Astrocyte (in vitro differentiated cells and primary cell): ENCODE measurements at regions not wholly inside any gene's neighbourhood (a gene's known extent, or its start where the extent isn't known, plus 50 kb on each side); places are given as distances from the start of the nearest gene placed in this dataset.

ENCODE experiments used
- DNase-seq: peaks from one replicate; pipeline ENCODE4 v3.0.0-alpha.2; 2010; ENCODE audit warnings: low read depth
- FAIRE-seq: peaks from 2 replicates; lab custom pipeline; 2011; peaks lifted over from hg19 to GRCh38; lab: Jason Lieb, UNC
- H2AFZ ChIP-seq: 2 replicates; pipeline ENCODE4 v1.6.0; 2012; ENCODE audit warnings: low read depth, low read length, inconsistent platforms
- H3K27ac ChIP-seq: 2 replicates; pipeline ENCODE4 v1.5.1; 2011; ENCODE audit warnings: low read depth, low read length, inconsistent platforms
- H3K27me3 ChIP-seq: 2 replicates; pipeline ENCODE4 v1.6.0; 2011; ENCODE audit warnings: low read length, inconsistent platforms; ENCODE audit not compliant: insufficient read depth
- H3K36me3 ChIP-seq: 2 replicates; pipeline ENCODE4 v1.5.1; 2011; ENCODE audit warnings: low read length, inconsistent platforms; ENCODE audit not compliant: insufficient read depth
- H3K4me1 ChIP-seq: 2 replicates; pipeline ENCODE4 v1.5.1; 2011; ENCODE audit warnings: low read length, inconsistent platforms; ENCODE audit not compliant: insufficient read depth
- H3K4me2 ChIP-seq: 2 replicates; pipeline ENCODE4 v1.6.0; 2012; ENCODE audit warnings: low read length, inconsistent platforms
- H3K4me3 ChIP-seq: 2 replicates; pipeline ENCODE4 v1.5.1; 2011; ENCODE audit warnings: low read depth, mild to moderate bottlenecking, low read length, inconsistent platforms; ENCODE audit not compliant: insufficient read depth
- H3K79me2 ChIP-seq: 2 replicates; pipeline ENCODE4 v1.6.0; 2012; ENCODE audit warnings: mild to moderate bottlenecking, low read length, inconsistent platforms; ENCODE audit not compliant: insufficient read depth
- H3K9ac ChIP-seq: 2 replicates; pipeline ENCODE4 v1.6.0; 2012; ENCODE audit warnings: mild to moderate bottlenecking, low read length, inconsistent platforms
- H3K9me3 ChIP-seq: 2 replicates; pipeline ENCODE4 v1.5.1; 2012; ENCODE audit warnings: low read depth, mild to moderate bottlenecking, low read length, inconsistent platforms; ENCODE audit not compliant: insufficient read depth
- H4K20me1 ChIP-seq: 2 replicates; pipeline ENCODE4 v1.6.0; 2012; ENCODE audit warnings: low read length, inconsistent platforms; ENCODE audit not compliant: insufficient read depth
- H3K27ac Mint-ChIP-seq: one replicate; pipeline ENCODE4 v1.8.0; 2021; ENCODE audit warnings: mild to moderate bottlenecking, mixed read lengths; ENCODE audit not compliant: unreplicated experiment
- H3K27me3 Mint-ChIP-seq: one replicate; pipeline ENCODE4 v1.8.0; 2021; ENCODE audit warnings: low read depth, mixed read lengths; ENCODE audit not compliant: unreplicated experiment
- H3K36me3 Mint-ChIP-seq: one replicate; pipeline ENCODE4 v1.8.0; 2021; ENCODE audit warnings: low read depth, mixed read lengths; ENCODE audit not compliant: unreplicated experiment
- H3K4me1 Mint-ChIP-seq: one replicate; pipeline ENCODE4 v1.8.0; 2021; ENCODE audit warnings: low read depth, mixed read lengths; ENCODE audit not compliant: unreplicated experiment
- H3K4me3 Mint-ChIP-seq: one replicate; pipeline ENCODE4 v1.8.0; 2021; ENCODE audit warnings: mild to moderate bottlenecking, moderate library complexity, mixed read lengths; ENCODE audit not compliant: unreplicated experiment
- H3K9me3 Mint-ChIP-seq: one replicate; pipeline ENCODE4 v1.8.0; 2021; ENCODE audit warnings: mild to moderate bottlenecking, mixed read lengths; ENCODE audit not compliant: unreplicated experiment
- CTCF ChIP-seq: IDR thresholded peaks from 2 replicates; pipeline ENCODE4 v1.5.1; 2011; ENCODE audit warnings: low read depth, mild to moderate bottlenecking, inconsistent platforms, low read length, moderate library complexity; ENCODE audit not compliant: insufficient read depth
- EZH2 ChIP-seq: IDR thresholded peaks from 2 replicates; pipeline ENCODE4 v1.6.1; 2012; ENCODE audit warnings: mild to moderate bottlenecking, low read length, inconsistent platforms; ENCODE audit not compliant: insufficient read depth

GRCh38 chr9:99350461-99350860 is 128.4 kb downstream of the SEC61B start:
- DNase-seq (no peak), FAIRE-seq (no peak)
- H3K36me3 ChIP-seq = no peaks in the 10 kb centered on the region
- TF ChIP-seq EZH2 (no peak), CTCF (no peak)
- H3K27me3 Mint-ChIP-seq = peaks cover 7% of the 10 kb centered on the region
- peaks cover 3% of the 10 kb centered on the region for H3K27me3 ChIP-seq
- no peak overlapping the region for H3K27ac Mint-ChIP-seq
- no peaks in the 10 kb centered on the region for H3K79me2 ChIP-seq
- no peak overlapping the region for H3K9ac ChIP-seq
- H3K4me1 ChIP-seq = peaks cover 13% of the 10 kb centered on the region
- no peaks in the 10 kb centered on the region for H3K9me3 Mint-ChIP-seq
- no peak overlapping the region for H3K4me2 ChIP-seq
- no peaks in the 10 kb centered on the region for H3K36me3 Mint-ChIP-seq
- H3K9me3 ChIP-seq = no peaks in the 10 kb centered on the region
- no peaks in the 10 kb centered on the region for H3K4me1 Mint-ChIP-seq
- no peak overlapping the region for H2AFZ ChIP-seq
- H3K27ac ChIP-seq = no peak overlapping the region
- no peak overlapping the region for H3K4me3 Mint-ChIP-seq
- no peak overlapping the region for H3K4me3 ChIP-seq
- H4K20me1 ChIP-seq = no peaks in the 10 kb centered on the region

GRCh38 chr9:99351647-99352046 is 129.6 kb downstream of the SEC61B start:
- peaks cover 16% of the 10 kb centered on the region for H3K27me3 Mint-ChIP-seq
- H3K36me3 Mint-ChIP-seq = no peaks in the 10 kb centered on the region
- H3K79me2 ChIP-seq = no peaks in the 10 kb centered on the region
- H3K4me3 ChIP-seq = no peak overlapping the region
- no peaks in the 10 kb centered on the region for H3K36me3 ChIP-seq
- H2AFZ ChIP-seq = no peak overlapping the region
- no peak overlapping the region for H3K27ac Mint-ChIP-seq
- no peaks in the 10 kb centered on the region for H4K20me1 ChIP-seq
- H3K9me3 ChIP-seq = no peaks in the 10 kb centered on the region
- H3K4me2 ChIP-seq = no peak overlapping the region
- TF ChIP-seq CTCF (no peak), EZH2 (no peak)
- H3K9me3 Mint-ChIP-seq = no peaks in the 10 kb centered on the region
- H3K27ac ChIP-seq = no peak overlapping the region
- DNase-seq = no peak
- no peaks in the 10 kb centered on the region for H3K4me1 Mint-ChIP-seq
- peaks cover 3% of the 10 kb centered on the region for H3K27me3 ChIP-seq
- no peak for FAIRE-seq
- H3K4me3 Mint-ChIP-seq = no peak overlapping the region
- peaks cover 3% of the 10 kb centered on the region for H3K4me1 ChIP-seq
- H3K9ac ChIP-seq = no peak overlapping the region

GRCh38 chr9:99352826-99353225 is 130.7 kb downstream of the SEC61B start:
- Histone ChIP-seq H3K9ac (no peak overlapping the region), H3K4me3 (no peak overlapping the region), H3K79me2 (no peaks in the 10 kb centered on the region), H2AFZ (no peak overlapping the region), H3K27me3 (peaks cover 3% of the 10 kb centered on the region), H3K9me3 (no peaks in the 10 kb centered on the region), H3K27ac (no peak overlapping the region), H3K4me1 (peaks cover 3% of the 10 kb centered on the region), H3K36me3 (no peaks in the 10 kb centered on the region), H4K20me1 (no peaks in the 10 kb centered on the region), H3K4me2 (no peak overlapping the region)
- Mint-ChIP-seq H3K36me3 (no peaks in the 10 kb centered on the region), H3K27ac (no peak overlapping the region), H3K27me3 (peaks cover 11% of the 10 kb centered on the region), H3K4me3 (no peak overlapping the region), H3K9me3 (no peaks in the 10 kb centered on the region), H3K4me1 (no peaks in the 10 kb centered on the region)
- TF ChIP-seq EZH2 (no peak), CTCF (no peak)
- DNase-seq = no peak
- FAIRE-seq = no peak
